ENCODE measurements at regions not wholly inside any gene's neighbourhood (a gene's known extent, or its start where the extent isn't known, plus 50 kb on each side); places are given as distances from the start of the nearest gene placed in this dataset.

DNA sequence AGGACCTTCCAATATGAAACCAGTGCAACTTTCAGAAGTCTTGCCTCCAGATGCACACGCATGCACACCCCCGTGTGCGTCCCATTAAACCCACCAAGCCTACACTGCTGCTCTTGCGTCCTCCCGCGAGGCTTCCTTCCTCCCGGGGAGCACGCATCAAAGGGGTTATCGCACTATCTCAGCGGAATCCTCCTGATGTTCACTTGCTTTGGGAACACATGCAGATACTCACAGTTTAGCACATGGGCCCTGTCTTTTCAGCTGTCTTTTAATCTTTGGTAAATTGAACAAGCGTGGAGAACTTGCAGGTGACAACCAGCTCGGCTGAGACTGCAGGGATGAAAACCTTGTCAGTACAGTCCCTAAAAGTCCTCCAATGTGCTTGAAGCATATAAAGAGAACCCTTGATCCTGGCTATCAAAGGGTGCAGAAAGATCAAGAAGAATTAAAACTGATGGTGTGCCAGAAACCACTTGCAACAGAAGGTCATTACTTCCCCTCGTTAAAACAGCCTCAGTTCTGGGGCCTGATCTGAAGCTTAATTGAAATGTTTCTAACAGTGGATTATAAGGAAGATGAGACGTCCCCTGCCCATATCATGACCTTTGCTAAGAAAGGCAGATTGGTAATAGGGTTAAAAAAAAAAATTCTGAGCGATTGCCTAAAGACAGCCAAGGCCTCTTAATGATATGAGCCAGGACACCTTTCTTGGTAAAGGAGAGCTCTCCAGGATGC is 149.4 kb upstream of the LMO4 start:
- DNase-seq (ENCODE audit: low spot score), result no peak
- Mint-ChIP-seq H3K27me3 (ENCODE audit: insufficient read depth, low read depth, poor library complexity) (peaks cover 3% of the 10 kb centered on the region), H3K4me3 (no peak overlapping the region), H3K36me3 (ENCODE audit: low read depth) (no peaks in the 10 kb centered on the region), H3K4me1 (peaks cover 2% of the 10 kb centered on the region; the same call in 1 of the 3 replicates), H3K27ac (no peak overlapping the region), H3K9me3 (no peaks in the 10 kb centered on the region)
- Histone ChIP-seq H3K4me3 (no peak overlapping the region), H3K79me2 (replicated peaks; ENCODE audit: insufficient read depth) (no peaks in the 10 kb centered on the region), H3K9me2 (ENCODE audit: insufficient read depth) (no peaks in the 10 kb centered on the region), H4K20me1 (replicated peaks; ENCODE audit: insufficient read depth) (no peaks in the 10 kb centered on the region), H3K4me1 (ENCODE audit: insufficient read depth) (no peaks in the 10 kb centered on the region), H3K4me2 (no peak overlapping the region), H3K36me3 (ENCODE audit: insufficient read depth) (no peaks in the 10 kb centered on the region), H2AFZ (no peak overlapping the region; the same call in 1 of the 2 replicates), H3K27ac (ENCODE audit: low read depth) (no peak overlapping the region), H3F3A (replicated peaks; ENCODE audit: low read depth) (no peaks in the 10 kb centered on the region), H3K27me3 (ENCODE audit: insufficient read depth) (no peaks in the 10 kb centered on the region)
- no peak for TF ChIP-seq NANOG (IDR thresholded peaks at IDR 0.05; ENCODE audit: borderline replicate concordance)
- TF ChIP-seq ZNF331 (CRISPR knock-in tag; IDR thresholded peaks at IDR 0.05; ENCODE audit: low read depth), result no peak
- TF ChIP-seq, protein P1, sequence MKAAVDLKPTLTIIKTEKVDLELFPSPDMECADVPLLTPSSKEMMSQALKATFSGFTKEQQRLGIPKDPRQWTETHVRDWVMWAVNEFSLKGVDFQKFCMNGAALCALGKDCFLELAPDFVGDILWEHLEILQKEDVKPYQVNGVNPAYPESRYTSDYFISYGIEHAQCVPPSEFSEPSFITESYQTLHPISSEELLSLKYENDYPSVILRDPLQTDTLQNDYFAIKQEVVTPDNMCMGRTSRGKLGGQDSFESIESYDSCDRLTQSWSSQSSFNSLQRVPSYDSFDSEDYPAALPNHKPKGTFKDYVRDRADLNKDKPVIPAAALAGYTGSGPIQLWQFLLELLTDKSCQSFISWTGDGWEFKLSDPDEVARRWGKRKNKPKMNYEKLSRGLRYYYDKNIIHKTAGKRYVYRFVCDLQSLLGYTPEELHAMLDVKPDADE (IDR thresholded peaks at IDR 0.05), result no peak
- TF ChIP-seq STAT1 (IDR thresholded peaks at IDR 0.05; ENCODE audit: unreplicated experiment), result no peak
- no peak for TF ChIP-seq CREB1 (CRISPR knock-in tag; IDR thresholded peaks at IDR 0.05; ENCODE audit: low read depth)
- TF ChIP-seq, protein P2, sequence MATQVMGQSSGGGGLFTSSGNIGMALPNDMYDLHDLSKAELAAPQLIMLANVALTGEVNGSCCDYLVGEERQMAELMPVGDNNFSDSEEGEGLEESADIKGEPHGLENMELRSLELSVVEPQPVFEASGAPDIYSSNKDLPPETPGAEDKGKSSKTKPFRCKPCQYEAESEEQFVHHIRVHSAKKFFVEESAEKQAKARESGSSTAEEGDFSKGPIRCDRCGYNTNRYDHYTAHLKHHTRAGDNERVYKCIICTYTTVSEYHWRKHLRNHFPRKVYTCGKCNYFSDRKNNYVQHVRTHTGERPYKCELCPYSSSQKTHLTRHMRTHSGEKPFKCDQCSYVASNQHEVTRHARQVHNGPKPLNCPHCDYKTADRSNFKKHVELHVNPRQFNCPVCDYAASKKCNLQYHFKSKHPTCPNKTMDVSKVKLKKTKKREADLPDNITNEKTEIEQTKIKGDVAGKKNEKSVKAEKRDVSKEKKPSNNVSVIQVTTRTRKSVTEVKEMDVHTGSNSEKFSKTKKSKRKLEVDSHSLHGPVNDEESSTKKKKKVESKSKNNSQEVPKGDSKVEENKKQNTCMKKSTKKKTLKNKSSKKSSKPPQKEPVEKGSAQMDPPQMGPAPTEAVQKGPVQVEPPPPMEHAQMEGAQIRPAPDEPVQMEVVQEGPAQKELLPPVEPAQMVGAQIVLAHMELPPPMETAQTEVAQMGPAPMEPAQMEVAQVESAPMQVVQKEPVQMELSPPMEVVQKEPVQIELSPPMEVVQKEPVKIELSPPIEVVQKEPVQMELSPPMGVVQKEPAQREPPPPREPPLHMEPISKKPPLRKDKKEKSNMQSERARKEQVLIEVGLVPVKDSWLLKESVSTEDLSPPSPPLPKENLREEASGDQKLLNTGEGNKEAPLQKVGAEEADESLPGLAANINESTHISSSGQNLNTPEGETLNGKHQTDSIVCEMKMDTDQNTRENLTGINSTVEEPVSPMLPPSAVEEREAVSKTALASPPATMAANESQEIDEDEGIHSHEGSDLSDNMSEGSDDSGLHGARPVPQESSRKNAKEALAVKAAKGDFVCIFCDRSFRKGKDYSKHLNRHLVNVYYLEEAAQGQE (IDR thresholded peaks at IDR 0.05; ENCODE audit: unreplicated experiment), result no peak
- TF ChIP-seq, protein P3, sequence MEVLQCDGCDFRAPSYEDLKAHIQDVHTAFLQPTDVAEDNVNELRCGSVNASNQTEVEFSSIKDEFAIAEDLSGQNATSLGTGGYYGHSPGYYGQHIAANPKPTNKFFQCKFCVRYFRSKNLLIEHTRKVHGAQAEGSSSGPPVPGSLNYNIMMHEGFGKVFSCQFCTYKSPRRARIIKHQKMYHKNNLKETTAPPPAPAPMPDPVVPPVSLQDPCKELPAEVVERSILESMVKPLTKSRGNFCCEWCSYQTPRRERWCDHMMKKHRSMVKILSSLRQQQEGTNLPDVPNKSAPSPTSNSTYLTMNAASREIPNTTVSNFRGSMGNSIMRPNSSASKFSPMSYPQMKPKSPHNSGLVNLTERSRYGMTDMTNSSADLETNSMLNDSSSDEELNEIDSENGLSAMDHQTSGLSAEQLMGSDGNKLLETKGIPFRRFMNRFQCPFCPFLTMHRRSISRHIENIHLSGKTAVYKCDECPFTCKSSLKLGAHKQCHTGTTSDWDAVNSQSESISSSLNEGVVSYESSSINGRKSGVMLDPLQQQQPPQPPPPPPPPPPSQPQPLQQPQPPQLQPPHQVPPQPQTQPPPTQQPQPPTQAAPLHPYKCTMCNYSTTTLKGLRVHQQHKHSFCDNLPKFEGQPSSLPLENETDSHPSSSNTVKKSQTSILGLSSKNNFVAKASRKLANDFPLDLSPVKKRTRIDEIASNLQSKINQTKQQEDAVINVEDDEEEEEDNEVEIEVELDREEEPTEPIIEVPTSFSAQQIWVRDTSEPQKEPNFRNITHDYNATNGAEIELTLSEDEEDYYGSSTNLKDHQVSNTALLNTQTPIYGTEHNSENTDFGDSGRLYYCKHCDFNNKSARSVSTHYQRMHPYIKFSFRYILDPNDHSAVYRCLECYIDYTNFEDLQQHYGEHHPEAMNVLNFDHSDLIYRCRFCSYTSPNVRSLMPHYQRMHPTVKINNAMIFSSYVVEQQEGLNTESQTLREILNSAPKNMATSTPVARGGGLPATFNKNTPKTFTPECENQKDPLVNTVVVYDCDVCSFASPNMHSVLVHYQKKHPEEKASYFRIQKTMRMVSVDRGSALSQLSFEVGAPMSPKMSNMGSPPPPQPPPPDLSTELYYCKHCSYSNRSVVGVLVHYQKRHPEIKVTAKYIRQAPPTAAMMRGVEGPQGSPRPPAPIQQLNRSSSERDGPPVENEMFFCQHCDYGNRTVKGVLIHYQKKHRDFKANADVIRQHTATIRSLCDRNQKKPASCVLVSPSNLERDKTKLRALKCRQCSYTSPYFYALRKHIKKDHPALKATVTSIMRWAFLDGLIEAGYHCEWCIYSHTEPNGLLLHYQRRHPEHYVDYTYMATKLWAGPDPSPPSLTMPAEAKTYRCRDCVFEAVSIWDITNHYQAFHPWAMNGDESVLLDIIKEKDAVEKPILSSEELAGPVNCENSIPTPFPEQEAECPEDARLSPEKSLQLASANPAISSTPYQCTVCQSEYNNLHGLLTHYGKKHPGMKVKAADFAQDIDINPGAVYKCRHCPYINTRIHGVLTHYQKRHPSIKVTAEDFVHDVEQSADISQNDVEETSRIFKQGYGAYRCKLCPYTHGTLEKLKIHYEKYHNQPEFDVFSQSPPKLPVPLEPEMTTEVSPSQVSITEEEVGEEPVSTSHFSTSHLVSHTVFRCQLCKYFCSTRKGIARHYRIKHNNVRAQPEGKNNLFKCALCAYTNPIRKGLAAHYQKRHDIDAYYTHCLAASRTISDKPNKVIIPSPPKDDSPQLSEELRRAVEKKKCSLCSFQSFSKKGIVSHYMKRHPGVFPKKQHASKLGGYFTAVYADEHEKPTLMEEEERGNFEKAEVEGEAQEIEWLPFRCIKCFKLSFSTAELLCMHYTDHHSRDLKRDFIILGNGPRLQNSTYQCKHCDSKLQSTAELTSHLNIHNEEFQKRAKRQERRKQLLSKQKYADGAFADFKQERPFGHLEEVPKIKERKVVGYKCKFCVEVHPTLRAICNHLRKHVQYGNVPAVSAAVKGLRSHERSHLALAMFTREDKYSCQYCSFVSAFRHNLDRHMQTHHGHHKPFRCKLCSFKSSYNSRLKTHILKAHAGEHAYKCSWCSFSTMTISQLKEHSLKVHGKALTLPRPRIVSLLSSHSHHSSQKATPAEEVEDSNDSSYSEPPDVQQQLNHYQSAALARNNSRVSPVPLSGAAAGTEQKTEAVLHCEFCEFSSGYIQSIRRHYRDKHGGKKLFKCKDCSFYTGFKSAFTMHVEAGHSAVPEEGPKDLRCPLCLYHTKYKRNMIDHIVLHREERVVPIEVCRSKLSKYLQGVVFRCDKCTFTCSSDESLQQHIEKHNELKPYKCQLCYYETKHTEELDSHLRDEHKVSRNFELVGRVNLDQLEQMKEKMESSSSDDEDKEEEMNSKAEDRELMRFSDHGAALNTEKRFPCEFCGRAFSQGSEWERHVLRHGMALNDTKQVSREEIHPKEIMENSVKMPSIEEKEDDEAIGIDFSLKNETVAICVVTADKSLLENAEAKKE (CRISPR knock-in tag; IDR thresholded peaks at IDR 0.05), result no peak
- TF ChIP-seq, protein P4, sequence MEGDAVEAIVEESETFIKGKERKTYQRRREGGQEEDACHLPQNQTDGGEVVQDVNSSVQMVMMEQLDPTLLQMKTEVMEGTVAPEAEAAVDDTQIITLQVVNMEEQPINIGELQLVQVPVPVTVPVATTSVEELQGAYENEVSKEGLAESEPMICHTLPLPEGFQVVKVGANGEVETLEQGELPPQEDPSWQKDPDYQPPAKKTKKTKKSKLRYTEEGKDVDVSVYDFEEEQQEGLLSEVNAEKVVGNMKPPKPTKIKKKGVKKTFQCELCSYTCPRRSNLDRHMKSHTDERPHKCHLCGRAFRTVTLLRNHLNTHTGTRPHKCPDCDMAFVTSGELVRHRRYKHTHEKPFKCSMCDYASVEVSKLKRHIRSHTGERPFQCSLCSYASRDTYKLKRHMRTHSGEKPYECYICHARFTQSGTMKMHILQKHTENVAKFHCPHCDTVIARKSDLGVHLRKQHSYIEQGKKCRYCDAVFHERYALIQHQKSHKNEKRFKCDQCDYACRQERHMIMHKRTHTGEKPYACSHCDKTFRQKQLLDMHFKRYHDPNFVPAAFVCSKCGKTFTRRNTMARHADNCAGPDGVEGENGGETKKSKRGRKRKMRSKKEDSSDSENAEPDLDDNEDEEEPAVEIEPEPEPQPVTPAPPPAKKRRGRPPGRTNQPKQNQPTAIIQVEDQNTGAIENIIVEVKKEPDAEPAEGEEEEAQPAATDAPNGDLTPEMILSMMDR (conservative IDR thresholded peaks at IDR 0.05; ENCODE audit: low read depth in 2 of 2), result no peak
- TF ChIP-seq POLR2AphosphoS5 (IDR thresholded peaks at IDR 0.05; ENCODE audit: low read depth), result no peak
- no peak for TF ChIP-seq ZNF114 (CRISPR knock-in tag; IDR thresholded peaks at IDR 0.05)
- no peak for TF ChIP-seq EZH2 (IDR thresholded peaks at IDR 0.05; ENCODE audit: low read depth, unreplicated experiment)
- no peak for TF ChIP-seq EZH2phosphoT487 (IDR thresholded peaks at IDR 0.05; ENCODE audit: unreplicated experiment)
- no peak for TF ChIP-seq JUNB (IDR thresholded peaks at IDR 0.05; ENCODE audit: unreplicated experiment)
- no peak for ATAC-seq

Data from GM23338 (cell line).